COR-L47 (cell line): ENCODE measurements at regions not wholly inside any gene's neighbourhood (a gene's known extent, or its start where the extent isn't known, plus 50 kb on each side); places are given as distances from the start of the nearest gene placed in this dataset.

Source experiments
- DNase-seq: peaks from one replicate; lab custom pipeline; 2025; lab: John Stamatoyannopoulos, UW

DNA sequence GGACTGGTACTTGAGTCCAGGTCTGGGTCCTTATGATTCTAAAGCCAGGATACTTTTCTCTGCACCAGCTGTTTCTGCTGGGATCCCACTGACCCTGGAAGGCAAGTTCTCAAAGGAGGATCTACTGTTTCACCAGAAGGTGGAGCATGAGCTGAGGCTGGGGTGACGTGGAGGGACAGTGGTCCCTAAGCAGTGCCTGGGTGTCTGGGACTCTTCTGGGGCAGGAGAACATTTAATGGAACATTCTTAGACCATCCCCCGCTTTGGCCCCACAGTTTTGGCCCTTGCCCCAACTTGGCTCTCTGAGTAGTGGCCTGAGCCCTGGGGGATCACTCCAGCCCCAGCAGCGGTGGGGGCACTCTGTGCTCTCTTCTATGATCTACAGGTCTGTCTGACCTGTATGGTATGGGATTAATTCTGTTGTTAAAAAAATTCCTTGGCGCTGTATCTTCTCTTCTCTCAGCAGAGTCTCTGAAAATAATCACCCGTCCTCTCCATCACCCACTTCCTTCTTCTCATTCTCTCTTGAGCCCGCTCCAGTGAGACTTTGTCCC is 60.3 kb upstream of the CSF3R start:
- no peak for DNase-seq

DNA sequence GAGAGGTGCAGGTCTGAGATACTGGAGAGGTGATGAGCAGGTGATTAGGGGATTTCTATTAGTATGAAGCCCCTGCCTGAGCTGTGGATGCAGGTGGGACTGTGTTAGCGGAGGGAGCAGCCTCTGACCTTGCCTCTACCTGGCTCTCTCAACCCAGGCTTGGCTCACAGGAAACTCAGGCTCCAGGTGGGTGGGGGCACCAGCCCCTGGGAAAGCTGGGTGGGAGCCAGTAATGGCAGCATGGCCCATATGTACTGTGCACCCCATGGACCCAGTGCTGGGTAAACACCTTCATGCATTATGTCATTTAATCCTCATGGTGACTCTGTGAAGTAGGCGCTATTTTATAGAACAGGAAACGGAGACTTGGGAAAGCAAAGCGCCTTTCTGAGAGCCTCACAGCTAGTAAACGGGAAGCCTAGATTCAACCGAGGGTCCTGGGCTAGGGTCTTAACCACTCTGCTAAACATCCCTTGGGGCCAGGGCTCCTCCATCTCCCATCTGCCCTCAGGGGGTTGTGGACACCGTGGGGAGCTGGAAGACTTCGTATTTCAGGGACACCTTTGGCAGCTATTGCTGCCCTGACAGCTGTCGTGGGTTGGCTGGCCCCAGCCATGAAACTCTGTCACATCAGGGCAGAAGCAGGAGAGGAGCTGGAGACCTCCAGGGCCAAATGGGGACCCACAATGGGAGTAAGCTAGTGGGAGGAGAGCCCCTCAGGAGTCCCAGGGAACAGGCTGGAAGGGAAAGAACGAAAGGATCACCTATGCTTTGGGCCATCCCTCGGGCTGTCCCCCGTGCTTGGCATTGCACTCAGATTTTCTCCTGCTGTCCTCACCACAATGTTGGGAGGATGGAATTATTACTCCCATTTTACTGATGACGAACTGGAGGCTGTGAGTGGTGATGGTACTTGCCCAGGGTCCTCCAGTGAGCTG is 59.6 kb upstream of the CSF3R start:
- DNase-seq: no peak

DNA sequence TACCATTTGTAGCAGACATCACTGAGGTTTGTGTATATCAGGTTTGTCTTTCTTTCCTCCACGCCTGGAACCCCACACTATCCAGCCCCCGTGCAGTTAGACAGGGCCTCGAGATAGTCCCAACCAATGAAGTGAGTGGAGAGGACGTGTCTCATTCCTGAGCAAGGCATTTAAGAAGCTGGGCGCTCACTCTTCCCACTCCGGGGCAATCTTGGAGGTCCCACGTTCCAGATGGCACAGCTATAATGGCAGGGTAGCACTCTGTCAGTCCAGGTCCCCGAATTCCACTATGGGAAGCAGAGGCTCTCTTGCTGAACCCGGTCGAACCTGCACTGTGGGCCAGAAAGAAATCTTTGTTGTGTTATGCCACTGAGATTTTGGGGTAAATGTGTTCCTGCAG is 57.3 kb upstream of the CSF3R start:
- no peak for DNase-seq

DNA sequence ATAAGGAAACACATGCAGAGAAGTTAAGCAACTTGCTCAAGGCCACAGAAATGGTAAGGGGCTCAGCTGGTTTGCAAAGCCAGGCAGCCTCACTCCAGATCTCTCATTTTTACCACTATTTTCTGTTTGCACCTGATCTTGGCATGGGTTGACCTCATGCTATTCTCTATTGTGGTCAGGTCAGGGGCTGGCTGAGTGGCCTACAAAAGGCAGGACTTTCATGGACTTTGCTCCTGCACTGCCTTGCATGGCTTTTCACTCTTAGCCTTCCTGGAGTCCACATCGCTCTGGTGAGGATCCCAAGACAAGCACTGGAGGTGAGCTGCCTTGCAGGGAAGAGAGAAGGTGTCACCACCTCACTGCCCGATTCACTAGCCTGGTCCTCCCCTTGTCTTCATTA is 56.8 kb upstream of the CSF3R start:
- no peak for DNase-seq

DNA sequence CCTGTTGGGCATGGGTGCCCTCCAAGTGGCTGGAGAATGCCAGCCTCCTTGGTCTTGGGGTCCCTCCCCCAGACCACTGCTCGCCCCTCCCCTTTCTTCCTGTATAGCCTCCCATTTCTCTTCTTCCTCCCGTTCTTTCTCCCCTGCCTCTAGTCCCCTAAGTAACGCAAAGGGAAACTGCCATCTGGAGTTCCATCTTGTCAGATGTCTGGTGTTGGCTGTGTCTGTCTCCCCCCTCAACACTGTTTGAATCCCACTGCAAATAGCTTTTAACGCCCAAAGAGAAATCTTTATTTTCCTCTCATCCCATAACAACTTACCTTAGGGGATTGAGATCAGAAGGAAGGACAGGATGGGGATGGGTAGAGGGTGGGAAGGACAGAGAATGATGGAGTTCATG is 55.3 kb upstream of the CSF3R start:
- DNase-seq: no peak

DNA sequence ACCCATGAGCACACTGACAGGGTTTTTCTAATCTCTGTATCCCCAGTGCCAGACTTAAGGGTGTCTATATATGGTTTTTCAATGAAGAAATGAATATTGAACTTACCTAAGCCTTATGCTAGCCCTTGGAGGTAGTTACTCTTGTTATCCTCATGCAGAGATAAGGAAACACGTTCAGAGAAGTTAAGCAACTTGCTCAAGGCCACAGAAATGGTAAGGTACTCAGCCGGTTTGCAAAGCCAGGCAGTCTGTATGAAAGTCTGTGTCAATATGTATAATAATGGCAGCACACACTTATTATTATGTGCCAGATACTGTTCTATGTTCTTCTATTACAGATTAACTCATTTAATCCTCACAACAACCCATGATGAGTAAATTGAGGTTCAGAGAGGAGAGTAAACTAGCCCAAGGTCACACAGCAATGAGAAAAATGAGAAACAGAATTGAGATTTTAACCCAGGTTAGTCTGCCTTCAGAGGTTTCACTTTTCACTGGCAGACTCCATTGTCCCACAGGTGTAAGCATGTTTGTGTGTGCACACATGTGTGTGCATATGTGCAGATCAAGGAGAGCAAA is 54.6 kb upstream of the CSF3R start:
- no peak for DNase-seq

DNA sequence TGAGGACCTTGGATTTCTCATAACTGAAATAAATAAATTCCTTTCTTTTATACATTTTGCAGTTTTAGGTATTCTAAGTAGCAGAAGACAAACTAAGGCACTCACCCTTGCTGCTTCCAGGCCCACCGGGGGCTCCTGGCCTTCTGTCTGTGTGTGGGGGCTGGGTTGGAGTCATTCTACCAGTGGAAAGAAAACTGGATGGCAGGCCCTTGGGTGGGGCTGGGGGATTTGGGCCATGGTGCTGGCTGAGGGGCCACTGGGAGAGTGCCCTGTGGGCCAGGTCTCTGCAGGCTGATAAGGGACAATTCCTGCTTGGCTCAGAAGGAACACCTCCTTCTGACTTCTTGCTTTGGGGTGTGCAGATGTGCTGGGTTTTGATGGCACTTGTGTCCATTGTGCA is 54.0 kb upstream of the CSF3R start:
- no peak for DNase-seq

DNA sequence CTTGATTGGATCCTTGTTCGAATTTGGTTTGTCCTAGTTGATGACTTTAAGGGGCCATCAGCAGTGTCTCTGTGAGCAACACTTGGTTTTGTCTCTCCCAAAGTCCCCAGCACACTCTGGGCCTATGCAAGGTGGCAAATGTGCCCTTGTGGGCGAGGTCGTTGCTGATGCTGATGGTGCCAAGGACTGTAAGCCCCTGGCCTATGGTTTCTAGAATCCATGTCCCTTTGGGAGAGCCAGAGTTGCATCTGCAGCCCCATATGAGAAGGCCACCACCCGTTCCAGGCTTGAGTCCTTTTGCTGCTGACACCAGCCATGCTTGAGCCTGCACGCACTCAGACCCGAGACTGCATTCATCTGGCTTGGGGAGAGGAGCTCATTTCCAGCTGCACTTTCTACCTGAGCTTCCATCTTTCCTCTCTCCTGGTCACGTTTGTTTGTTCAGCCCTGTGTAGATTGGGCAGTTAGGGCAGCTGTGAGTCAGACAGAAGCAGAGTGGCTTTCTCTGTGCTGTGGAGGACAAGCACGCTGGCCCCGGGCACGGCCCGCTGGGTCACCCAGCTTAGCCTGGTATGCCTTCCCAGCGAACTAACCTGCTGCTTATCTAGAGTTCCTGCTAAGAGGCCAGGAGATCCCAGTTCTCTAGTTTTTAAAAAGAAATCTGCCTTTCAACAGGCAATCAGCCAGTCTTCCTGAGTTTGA is 52.1 kb upstream of the CSF3R start:
- DNase-seq: no peak

DNA sequence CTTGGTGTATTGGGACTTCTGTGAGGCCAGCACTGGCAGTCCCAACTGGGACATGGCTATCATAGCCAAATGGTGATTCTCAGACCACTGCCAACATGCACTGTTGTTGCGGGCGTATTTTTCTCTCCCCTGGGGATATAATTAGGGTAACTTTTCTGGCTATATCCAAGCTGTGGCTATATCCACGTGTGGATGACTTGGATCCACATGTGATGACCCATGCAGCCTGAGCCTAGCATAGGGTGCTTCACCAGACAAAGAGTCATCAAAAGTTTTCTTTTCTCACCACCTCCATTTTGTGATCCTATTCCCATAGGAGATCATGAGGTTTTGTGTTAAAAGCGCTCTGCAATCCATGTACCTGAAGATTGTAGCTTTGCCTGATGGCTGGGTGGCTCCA is 51.2 kb upstream of the CSF3R start:
- no peak for DNase-seq

DNA sequence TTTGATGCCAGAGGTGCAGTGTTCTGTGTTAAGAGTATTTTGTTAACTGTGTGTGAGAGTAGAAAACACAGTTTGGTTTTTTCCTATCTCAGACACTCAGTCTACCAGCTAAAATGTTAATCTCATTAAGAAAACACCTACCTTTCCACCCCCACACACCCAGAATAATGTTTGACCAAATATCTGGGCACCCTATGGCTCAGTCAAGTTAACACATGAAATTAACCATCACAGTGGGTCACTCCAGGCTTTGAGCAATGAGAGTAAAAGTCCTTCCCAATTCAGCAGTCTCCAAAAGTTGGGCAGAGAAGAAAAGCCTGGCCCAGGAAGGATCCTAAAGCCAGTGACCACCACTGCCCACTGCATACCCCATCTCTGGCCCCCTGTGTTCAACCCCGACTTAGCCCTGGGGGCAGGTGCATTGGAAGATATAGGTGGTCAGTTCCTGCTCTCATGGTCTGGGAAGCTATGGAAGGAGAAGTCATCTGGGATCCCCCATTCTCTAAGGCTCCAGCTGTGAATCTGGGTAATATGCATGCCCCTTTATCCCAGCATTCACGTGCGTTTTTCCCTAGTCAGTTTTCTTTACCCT is 50.2 kb upstream of the CSF3R start:
- DNase-seq: no peak
